ENCODE measurements at regions not wholly inside any gene's neighbourhood (a gene's known extent, or its start where the extent isn't known, plus 50 kb on each side); places are given as distances from the start of the nearest gene placed in this dataset.

GRCh38 chr2:60172801-60173200 lies 380.7 kb downstream of the BCL11A start:
- Histone ChIP-seq H3K4me2 (ENCODE audit: low read depth, low read length, poor library complexity, severe bottlenecking) (no peak overlapping the region), H3K79me2 (ENCODE audit: insufficient read depth, low read length) (no peaks in the 10 kb centered on the region), H3K36me3 (ENCODE audit: low read length) (no peaks in the 10 kb centered on the region), H3F3A (ENCODE audit: insufficient read depth) (no peaks in the 10 kb centered on the region), H3K9me2 (replicated peaks; ENCODE audit: insufficient read depth, low read length) (no peaks in the 10 kb centered on the region), H3K9ac (ENCODE audit: low read length) (no peak overlapping the region), H4K20me1 (ENCODE audit: low read depth, low read length) (no peaks in the 10 kb centered on the region), H3K9me3 (ENCODE audit: insufficient read depth, low read length) (no peaks in the 10 kb centered on the region), H3K27ac (ENCODE audit: low read depth, low read length) (no peak overlapping the region), H3K4me3 (ENCODE audit: insufficient read depth, low read length, poor library complexity, severe bottlenecking) (no peak overlapping the region), H2AFZ (ENCODE audit: low read depth, low read length, severe bottlenecking) (no peak overlapping the region), H3K27me3 (ENCODE audit: low read length) (no peaks in the 10 kb centered on the region)
- no peak for TF ChIP-seq CTCF (IDR thresholded peaks at IDR 0.05; ENCODE audit: insufficient read depth, low read length, poor library complexity, severe bottlenecking)
- no peak for TF ChIP-seq EZH2phosphoT487 (conservative IDR thresholded peaks at IDR 0.05; ENCODE audit: low read length)

- Histone ChIP-seq H3K9ac (ENCODE audit: low read length) (no peak overlapping the region), H3K36me3 (ENCODE audit: low read length) (no peaks in the 10 kb centered on the region), H3K79me2 (ENCODE audit: insufficient read depth, low read length) (no peaks in the 10 kb centered on the region), H3K9me3 (ENCODE audit: insufficient read depth, low read length) (no peaks in the 10 kb centered on the region), H3K9me2 (replicated peaks; ENCODE audit: insufficient read depth, low read length) (no peaks in the 10 kb centered on the region), H3K27ac (ENCODE audit: low read depth, low read length) (no peak overlapping the region), H2AFZ (ENCODE audit: low read depth, low read length, severe bottlenecking) (no peak overlapping the region), H3K4me3 (ENCODE audit: insufficient read depth, low read length, poor library complexity, severe bottlenecking) (no peak overlapping the region), H3K27me3 (ENCODE audit: low read length) (no peaks in the 10 kb centered on the region), H3K4me2 (ENCODE audit: low read depth, low read length, poor library complexity, severe bottlenecking) (no peak overlapping the region), H3F3A (ENCODE audit: insufficient read depth) (no peaks in the 10 kb centered on the region), H4K20me1 (ENCODE audit: low read depth, low read length) (no peaks in the 10 kb centered on the region)
- TF ChIP-seq CTCF (IDR thresholded peaks at IDR 0.05; ENCODE audit: insufficient read depth, low read length, poor library complexity, severe bottlenecking) (no peak), EZH2phosphoT487 (conservative IDR thresholded peaks at IDR 0.05; ENCODE audit: low read length) (no peak)
These were observed 383.2 kb downstream of the BCL11A start for GRCh38 chr2:60170272-60170671.

GRCh38 chr2:60168247-60168646 lies 385.2 kb downstream of the BCL11A start:
- Histone ChIP-seq H3K4me3 (ENCODE audit: insufficient read depth, low read length, poor library complexity, severe bottlenecking) (no peak overlapping the region), H3K9me3 (ENCODE audit: insufficient read depth, low read length) (no peaks in the 10 kb centered on the region), H2AFZ (ENCODE audit: low read depth, low read length, severe bottlenecking) (no peak overlapping the region), H4K20me1 (ENCODE audit: low read depth, low read length) (no peaks in the 10 kb centered on the region), H3K27ac (ENCODE audit: low read depth, low read length) (no peak overlapping the region), H3K27me3 (ENCODE audit: low read length) (no peaks in the 10 kb centered on the region), H3K9ac (ENCODE audit: low read length) (no peak overlapping the region), H3K4me2 (ENCODE audit: low read depth, low read length, poor library complexity, severe bottlenecking) (no peak overlapping the region), H3K79me2 (ENCODE audit: insufficient read depth, low read length) (no peaks in the 10 kb centered on the region), H3K36me3 (ENCODE audit: low read length) (no peaks in the 10 kb centered on the region), H3K9me2 (replicated peaks; ENCODE audit: insufficient read depth, low read length) (no peaks in the 10 kb centered on the region), H3F3A (ENCODE audit: insufficient read depth) (no peaks in the 10 kb centered on the region)
- TF ChIP-seq EZH2phosphoT487 (conservative IDR thresholded peaks at IDR 0.05; ENCODE audit: low read length): no peak
- no peak for TF ChIP-seq CTCF (IDR thresholded peaks at IDR 0.05; ENCODE audit: insufficient read depth, low read length, poor library complexity, severe bottlenecking)
